ENCODE measurements at regions not wholly inside any gene's neighbourhood (a gene's known extent, or its start where the extent isn't known, plus 50 kb on each side); places are given as distances from the start of the nearest gene placed in this dataset.

GRCh38 chr7:22676385-22676784 is 50.6 kb upstream of the IL6 start:
- DNase-seq (ENCODE audit: low spot score) = no peak

DNA sequence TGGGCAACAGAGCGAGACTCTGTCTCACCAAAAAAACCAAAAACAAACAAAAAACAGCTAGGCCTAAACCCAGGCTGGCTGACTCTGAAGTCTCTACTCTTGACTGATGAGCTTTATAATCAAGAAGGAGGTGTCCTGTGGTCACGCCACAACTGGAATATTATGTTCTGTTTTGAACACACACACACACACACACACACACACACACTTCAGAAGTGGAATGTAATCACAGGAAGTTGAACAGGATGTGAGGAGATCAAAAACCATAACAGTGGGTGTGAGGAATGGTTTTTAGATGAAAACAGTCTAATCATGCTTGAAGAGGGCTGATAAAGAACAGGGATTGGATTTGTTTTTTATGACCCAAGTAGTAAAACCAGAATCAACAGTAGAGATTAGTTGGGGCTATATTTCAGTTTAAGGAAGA is 51.1 kb upstream of the IL6 start:
- DNase-seq (ENCODE audit: low spot score) = no peak

DNA sequence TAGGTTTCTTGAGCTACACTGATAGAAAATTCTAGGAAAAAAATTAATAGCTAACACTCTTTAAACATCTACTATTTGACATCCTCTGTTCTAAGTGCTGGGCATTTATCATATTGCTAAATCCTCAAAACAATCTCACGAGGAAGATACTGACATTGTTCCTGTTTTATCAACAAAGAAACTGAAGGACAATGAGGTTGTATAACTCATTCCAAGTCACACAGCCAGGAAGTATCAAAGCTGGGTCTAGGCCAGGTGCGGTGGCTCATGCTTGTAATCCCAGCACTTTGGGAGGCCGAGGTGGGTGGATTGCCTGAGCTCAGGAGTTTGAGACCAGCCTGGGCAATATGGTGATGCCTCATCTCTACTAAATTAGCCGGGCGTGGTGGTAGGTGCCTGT is 51.6 kb upstream of the IL6 start:
- no peak for DNase-seq (ENCODE audit: low spot score)

DNA sequence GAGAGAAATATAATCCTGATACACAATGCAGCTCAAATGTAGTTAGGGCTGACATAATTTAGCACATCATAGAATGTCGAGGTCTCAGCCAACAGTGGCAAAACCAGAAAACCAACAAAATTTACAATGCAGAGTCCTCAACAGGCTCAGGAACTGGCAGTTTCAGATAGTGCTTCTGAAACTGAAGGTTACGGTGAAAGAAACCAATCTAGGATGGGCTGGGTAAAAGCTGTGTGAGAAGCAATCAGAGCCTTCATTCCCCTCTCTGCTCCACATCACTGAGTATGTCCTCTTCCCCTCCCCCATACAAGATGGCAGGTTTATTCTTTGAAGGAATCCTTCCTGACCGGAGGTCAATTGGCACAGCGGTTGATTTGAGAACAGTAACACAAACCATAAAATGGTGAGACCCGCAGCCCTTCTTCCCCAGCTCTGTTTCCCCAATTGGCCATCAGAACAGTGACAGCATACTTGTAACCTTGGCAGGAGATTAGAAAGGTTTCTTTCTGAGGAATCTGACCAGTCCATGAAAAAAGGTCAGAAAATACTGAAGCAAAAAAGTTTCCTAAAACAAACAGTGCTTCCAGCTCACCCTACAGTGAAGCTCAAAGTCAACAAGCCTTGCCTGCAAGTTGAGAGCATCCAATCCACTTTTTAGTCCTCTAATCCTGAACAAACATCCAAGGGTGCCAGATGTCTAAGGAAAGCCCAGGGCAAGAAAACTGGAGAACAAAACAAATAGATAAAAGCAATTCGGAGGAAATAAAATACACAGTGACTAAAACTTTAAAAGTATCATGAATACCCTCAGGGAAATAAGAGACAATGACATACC is 53.9 kb upstream of the IL6 start:
- no peak for DNase-seq (ENCODE audit: low spot score)

GRCh38 chr7:22671177-22671879 is 55.7 kb upstream of the IL6 start:
- DNase-seq (ENCODE audit: low spot score) = peak; percentile 20

- DNase-seq (ENCODE audit: low spot score) = no peak
These were observed 56.6 kb upstream of the IL6 start for GRCh38 chr7:22670422-22670815.

GRCh38 chr7:22669692-22670421 is 57.1 kb upstream of the IL6 start:
- no peak for DNase-seq (ENCODE audit: low spot score)

DNA sequence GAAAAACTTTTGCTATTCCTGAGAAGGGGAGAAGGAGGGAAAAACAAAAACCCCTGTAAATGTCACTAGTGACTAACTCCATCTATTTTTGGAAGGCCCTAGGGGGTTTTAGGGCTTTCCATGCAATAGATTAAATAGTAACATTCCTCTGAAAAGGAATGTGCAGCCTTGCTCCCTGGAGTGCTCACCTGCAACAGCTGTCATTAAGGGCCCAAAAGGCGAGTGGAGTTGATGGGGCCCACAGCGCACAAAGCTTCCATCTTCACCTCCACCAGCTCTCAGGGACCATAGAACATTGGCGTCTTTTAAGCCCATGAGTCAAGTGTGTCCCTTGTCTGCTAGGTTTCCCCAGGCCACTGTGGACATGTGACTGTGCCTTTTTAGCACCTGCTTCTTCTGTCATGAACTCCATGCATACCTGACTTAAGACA is 58.0 kb upstream of the IL6 start:
- no peak for DNase-seq (ENCODE audit: low spot score)

DNA sequence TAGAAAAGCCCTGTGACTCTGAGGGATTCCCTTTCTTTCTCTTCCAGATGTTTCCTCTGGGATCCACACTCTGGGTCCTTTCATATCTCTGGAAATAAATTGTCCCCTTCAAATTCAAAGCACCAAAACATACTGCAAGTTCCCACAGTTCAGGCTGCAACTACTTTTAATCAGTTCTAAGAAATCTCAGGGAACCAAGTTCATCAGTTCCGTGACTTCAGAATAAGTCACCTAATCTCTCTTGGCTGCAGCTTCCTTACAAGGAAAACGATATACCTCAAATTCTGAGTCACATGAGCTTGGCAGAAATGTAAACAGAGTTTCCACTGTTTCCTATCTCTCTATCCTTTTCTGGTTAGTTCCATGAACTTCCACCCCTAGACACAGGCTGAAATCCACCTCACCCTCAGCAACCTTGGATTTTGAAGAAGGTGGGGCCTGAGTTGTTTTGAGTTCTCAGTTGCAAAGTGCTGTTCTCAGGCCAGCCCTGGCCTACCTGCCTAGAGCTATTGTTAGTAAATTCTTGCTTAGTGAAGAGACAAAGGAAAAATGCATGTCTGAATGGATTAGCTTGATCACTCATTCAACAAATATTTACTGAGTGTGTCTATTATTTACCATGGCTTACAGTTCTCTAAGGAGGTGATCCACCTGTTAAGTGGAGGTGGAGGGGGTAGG is 59.3 kb upstream of the IL6 start:
- DNase-seq (ENCODE audit: low spot score) = no peak

DNA sequence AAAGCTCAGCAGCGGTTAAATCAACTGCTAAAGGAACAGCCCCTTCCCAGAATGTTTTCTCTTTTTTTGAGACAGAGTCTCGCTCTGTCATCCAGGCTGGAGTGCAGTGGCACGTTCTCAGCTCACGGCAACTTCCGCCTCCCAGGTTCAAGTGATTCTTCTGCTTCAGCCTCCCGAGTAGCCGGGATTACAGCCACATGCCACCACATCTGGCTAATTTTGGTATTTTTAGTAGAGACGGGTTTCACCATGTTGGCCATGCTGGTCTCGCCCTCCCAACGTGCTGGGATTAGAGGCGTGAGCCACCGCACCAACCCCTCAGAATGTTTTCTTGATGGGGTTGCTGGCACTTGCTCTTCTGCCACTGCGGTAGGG is 59.8 kb upstream of the IL6 start:
- DNase-seq (ENCODE audit: low spot score) = no peak

DNA sequence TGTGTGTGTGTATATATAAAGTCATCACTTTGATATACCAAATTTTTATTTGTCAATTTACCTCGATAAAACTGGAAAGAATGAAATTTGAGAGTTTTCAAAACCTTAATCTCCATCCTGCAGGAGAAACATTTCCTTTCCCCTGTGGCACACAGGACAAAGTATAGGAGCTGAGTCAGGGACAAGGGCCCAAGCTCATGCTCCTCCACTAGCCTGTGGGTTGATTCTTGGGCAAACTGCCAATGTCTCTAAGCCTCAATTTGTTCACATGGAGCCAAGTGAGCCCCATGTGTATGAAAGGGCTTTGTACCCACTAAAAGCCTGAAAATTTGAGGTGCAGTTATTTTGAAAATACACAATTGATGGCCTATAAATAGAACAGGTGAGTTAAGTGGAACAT is 60.3 kb upstream of the IL6 start:
- DNase-seq (ENCODE audit: low spot score) = no peak

DNA sequence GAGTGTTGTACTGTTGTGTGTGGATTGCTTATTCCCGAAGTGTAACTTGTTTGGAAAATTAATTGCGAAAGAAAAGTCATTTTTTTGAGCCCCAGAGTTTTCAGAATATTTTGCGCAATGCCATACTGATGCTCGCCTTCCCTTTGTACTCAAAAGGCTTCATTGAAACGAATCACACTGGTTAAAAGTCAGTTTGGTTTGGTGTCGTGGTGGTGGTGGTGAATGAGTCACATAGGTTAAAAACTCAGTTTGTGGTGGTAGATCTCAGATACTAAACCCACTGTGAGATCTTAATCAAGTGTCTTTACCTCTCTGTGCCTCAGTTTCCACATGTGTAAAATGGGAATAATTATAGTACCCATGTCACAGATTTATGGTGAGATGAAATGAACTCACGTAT is 61.1 kb upstream of the IL6 start:
- no peak for DNase-seq (ENCODE audit: low spot score)

GRCh38 chr7:22664988-22665798 is 61.8 kb upstream of the IL6 start:
- DNase-seq (ENCODE audit: low spot score) = no peak

GRCh38 chr7:22663721-22664120 is 63.3 kb upstream of the IL6 start:
- DNase-seq (ENCODE audit: low spot score) = no peak

- peak; percentile 51 for DNase-seq (ENCODE audit: low spot score)
These were observed 63.7 kb upstream of the IL6 start for GRCh38 chr7:22663357-22663718.

GRCh38 chr7:22662556-22663356 is 64.2 kb upstream of the IL6 start:
- no peak for DNase-seq (ENCODE audit: low spot score)

DNA sequence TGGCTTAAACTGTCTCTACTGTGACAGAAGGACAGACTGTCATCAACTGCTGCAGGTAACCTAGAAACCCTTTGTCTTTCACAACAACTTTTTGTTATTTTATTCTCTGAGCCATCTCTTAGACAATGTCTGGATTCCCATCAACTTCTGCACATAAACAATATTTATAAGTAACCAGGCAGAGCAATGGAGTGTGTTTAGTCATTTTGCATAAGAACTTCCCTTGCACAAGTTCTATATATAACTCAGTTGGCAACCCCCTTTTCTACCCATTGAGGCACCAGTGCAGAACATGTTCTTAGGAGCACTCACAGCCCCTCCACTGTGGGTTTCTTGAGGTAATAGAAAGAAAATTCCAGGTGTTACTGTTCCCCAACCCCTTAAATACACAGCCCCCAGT is 65.0 kb upstream of the IL6 start:
- DNase-seq (ENCODE audit: low spot score) = no peak

GRCh38 chr7:22660732-22661131 is 66.3 kb upstream of the IL6 start:
- DNase-seq (ENCODE audit: low spot score) = no peak

DNA sequence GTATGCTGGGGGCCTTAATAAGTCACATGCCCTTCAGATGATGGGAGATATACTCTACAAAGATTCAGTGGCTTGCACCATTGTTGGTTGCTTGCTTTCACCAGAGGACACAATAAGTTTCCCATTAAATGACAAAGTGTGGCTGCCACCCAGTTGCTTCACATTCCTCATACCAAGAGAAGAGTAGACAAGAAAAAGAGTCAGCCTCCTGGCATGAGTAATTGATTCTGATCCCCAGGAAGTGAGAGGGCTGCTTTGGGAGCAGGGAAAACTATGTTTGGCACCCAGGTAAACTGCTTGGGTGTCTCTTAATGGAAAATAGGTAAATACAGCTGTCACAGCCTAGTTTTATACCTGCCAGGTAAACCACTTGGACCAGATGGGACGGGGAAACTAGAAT is 66.7 kb upstream of the IL6 start:
- no peak for DNase-seq (ENCODE audit: low spot score)

DNA sequence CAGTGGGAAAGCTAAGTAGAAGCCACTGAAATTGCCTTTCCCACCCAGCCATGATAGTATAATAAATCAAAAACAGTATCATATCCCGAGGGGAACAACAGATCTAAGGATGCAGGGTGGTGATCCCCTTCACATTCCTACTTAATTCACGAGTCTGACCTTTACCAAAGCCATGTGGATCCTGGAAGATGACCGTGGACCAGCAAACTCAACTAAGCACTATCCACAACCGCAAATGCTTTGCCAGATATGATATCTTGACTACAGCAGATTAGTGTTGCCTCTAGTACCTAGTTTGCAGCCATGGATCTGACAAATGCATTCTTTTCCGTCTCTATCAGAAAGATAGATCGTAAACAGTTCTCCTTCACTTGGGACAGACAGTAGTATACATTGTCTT is 67.3 kb upstream of the IL6 start:
- DNase-seq (ENCODE audit: low spot score) = no peak

DNA sequence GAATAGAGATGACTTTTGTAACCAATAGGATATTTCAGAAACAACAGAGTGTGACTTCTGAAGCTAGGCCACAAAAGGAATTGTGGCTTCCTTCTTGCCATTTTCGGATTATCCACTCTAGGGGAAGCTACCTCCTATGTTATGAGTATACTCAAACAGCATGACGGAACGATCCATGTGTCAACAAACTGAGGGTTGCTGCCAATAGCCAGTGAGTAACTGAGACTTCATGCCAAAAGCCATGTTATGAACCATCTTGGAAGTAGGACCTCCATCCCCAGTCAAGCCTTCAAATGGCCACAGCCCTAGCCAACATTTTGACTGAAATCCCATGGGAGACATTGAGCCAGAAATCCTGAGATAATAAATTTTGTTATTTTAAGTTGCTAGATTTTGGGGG is 69.0 kb upstream of the IL6 start:
- no peak for DNase-seq (ENCODE audit: low spot score)
